Omental fat pad (tissue), 3 donors: ENCODE measurements at regions not wholly inside any gene's neighbourhood (a gene's known extent, or its start where the extent isn't known, plus 50 kb on each side); places are given as distances from the start of the nearest gene placed in this dataset.

Experiments used
- ATAC-seq: fragments of 150-250 bp; one replicate; pipeline ENCODE4 v1.9.1; 2016; ENCODE audit warnings: mild to moderate bottlenecking, moderate library complexity; ENCODE audit not compliant: low FRiP score
- DNase-seq: peaks from one replicate; pipeline ENCODE4 v3.0.0-alpha.2; 2019; ENCODE audit warnings: low spot score
- TF ChIP-seq, protein P1 (sequence below), 3 donors: fragments of 450-650 bp; IDR thresholded peaks; one replicate each; pipeline ENCODE4 v1.5.1; 2016 to 2017; ENCODE audit warnings: antibody characterized with exemption in 3 of 3, mild to moderate bottlenecking in 3 of 3, moderate library complexity in 2 of 3

DNA sequence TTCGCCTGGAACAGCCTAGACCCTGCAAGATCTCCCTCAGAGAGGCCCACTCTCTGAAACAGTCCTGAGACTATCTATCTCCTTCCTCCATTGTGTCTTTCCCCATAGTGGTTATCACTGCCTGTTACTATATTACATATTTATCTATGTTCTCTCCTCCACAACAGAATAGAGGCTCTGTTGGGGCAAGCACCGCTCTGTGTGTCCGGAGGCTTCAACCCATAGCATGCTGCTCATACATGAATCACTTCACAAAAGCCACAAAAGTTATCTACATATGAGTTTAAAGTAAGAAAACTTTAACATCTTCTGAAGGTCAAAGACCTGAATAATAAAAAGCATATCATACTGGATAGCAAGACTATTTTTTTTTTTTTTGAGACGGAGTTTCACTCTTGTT lies 242.1 kb upstream of the HS6ST1 start:
- DNase-seq (no peak), ATAC-seq (no peak)
- TF ChIP-seq, protein P1, sequence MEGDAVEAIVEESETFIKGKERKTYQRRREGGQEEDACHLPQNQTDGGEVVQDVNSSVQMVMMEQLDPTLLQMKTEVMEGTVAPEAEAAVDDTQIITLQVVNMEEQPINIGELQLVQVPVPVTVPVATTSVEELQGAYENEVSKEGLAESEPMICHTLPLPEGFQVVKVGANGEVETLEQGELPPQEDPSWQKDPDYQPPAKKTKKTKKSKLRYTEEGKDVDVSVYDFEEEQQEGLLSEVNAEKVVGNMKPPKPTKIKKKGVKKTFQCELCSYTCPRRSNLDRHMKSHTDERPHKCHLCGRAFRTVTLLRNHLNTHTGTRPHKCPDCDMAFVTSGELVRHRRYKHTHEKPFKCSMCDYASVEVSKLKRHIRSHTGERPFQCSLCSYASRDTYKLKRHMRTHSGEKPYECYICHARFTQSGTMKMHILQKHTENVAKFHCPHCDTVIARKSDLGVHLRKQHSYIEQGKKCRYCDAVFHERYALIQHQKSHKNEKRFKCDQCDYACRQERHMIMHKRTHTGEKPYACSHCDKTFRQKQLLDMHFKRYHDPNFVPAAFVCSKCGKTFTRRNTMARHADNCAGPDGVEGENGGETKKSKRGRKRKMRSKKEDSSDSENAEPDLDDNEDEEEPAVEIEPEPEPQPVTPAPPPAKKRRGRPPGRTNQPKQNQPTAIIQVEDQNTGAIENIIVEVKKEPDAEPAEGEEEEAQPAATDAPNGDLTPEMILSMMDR (IDR thresholded peaks at IDR 0.05): no peak

DNA sequence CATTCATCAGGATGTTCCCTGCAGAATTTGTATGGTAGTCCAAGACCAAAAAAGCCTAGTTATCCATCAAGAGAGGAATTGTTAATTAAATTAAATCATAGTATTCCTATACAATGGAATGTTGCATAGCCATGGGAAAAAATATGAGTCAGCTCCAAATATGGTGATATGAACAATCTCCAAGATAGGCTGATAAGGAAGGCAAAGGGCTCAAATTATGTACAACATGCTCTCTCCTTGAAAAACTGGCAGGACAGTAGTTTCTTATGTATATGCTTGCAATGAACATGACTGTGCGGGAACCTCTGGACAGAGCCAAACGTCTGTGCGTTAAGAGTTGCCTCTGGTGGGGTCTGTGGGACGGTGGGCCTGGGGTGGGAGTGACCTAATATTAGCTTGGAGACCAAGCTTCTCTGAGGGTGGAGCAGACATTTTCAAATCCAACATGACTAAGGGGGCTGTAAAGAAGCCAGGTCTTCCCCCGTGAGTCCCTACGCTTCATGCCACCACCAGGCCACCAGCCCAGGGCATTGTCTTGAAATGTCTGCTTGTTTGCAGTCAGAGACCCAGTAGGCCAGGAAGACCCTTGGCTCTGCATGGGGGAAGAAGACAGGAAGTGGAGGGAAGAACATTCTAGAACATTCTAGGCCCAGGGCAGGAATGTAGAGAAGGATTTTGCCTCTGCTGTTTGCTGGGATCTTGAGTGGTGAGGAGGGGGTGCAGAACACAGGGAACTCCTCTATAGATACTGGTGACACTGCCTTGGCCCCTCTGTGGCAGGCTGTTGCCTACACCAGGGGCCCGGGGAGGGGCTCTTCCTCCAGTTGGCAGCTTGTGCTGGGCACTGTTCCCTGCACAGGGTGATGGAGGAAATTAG lies 244.0 kb upstream of the HS6ST1 start:
- ATAC-seq (no peak), DNase-seq (no peak)
- TF ChIP-seq, protein P1 (IDR thresholded peaks at IDR 0.05): no peak

DNA sequence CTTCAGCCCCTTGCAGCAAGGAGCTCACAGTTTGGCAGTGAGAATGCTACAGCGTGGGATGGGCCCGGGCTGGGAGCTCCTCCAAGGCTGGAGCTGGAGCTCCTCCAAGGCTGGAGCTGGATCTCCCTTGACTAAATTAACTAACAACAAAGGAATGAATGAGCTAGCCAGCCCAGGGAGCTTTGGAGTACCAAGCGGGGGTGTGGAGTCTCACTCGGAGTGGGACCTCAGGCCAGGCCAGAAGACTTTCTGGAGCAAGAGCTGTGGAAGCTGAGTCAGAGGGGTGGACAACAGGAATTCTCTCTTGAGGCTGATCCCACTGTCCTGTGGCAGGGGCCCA lies 244.7 kb upstream of the HS6ST1 start:
- DNase-seq (no peak), ATAC-seq (peak; percentile 94)
- TF ChIP-seq, protein P1 (IDR thresholded peaks at IDR 0.05): no peak

DNA sequence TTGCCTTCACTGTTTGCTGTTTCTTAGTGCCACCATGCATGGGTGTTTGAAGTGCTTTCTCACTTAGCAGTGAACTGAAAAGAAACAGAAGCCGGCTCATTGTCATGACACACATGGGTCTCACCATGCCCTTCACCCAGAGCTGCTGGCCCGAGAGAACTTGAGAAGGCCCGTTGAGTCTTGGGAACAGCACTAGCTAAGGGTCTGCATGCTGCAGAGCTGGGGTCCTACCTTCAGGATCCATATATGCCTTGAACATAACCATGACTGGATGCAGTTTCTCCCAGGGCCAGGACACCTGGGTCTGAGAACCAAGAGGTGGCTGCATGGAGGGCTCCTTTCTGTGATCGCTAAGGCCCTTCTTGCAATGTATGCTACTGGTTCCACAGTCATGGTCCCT lies 245.5 kb upstream of the HS6ST1 start:
- TF ChIP-seq, protein P1 (IDR thresholded peaks at IDR 0.05): no peak
- DNase-seq (no peak), ATAC-seq (no peak)

DNA sequence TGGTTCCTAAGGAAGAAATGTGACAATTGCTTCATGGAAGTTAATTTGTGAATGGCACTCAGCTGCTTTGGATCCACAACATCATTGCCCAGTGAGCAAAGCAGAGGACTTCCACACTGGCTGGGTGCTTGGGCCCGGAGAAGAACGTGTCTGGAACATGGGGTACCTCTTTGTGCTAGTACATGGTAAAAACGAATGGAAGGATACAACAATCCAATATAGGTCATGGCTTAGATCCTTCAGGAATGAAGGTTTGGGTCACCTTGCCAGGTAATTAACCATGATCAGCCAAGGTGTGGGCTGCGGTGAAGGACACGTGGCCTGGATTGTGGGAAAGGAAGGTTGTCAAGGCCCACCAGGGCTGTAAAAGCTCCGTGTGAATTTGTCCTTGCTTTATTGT lies 245.9 kb upstream of the HS6ST1 start:
- ATAC-seq: no peak
- TF ChIP-seq, protein P1 (IDR thresholded peaks at IDR 0.05): no peak
- DNase-seq: no peak

DNA sequence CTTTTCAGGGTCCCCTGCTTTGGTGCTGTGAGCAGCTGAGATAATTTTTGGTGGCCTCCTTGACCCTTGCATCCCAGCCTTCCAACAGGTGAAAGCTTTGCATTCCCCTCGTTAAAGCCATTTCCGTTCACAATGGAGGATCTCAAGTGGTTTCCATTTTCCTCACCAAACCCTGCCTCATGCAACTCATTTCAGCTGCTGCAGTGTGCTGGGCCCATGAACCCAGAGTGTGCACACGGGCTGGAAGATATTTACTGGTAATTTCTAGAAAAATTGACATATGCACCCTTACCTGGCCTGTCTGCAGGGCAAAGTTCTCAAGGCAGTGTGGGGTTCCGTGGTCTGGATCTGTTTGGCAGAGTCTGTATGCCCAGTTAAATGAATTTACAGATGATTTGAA lies 246.8 kb upstream of the HS6ST1 start:
- ATAC-seq (no peak), DNase-seq (no peak)
- TF ChIP-seq, protein P1 (IDR thresholded peaks at IDR 0.05): no peak

DNA sequence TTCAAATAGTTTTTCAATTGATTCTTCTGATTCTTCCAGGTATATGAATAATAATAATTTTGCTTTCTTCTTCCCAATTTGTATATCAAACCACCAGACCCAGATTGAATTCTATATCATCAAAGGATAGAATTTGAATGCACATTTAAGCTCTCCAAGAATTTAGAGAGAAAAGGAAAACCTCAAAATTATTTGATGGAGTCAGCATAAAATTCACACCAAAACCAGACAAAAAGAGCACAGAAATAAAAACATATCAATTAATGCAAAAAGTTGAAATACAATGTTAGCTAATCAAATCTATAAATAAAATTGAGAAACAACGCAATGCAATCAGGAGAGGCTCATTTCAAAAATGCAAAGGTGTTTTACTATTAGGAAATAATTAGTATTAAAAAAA lies 248.0 kb upstream of the HS6ST1 start:
- no peak for DNase-seq
- no peak for ATAC-seq
- TF ChIP-seq, protein P1 (IDR thresholded peaks at IDR 0.05): no peak
